Thyroid gland (tissue), 4 donors: ENCODE measurements at regions not wholly inside any gene's neighbourhood (a gene's known extent, or its start where the extent isn't known, plus 50 kb on each side); places are given as distances from the start of the nearest gene placed in this dataset.

Experiments
- CTCF ChIP-seq, 6 experiments: fragments of 200-600 bp in 3 of 6; fragments of 450-650 bp in 3 of 6; sonication (generic) in 3 of 6; IDR thresholded peaks; one replicate each; pipeline ENCODE4 v1.5.1; 2016 to 2019; ENCODE audit warnings: antibody characterized with exemption in 6 of 6, mild to moderate bottlenecking in 2 of 6, inconsistent platforms in 1 of 6, moderate library complexity in 1 of 6
- POLR2A ChIP-seq, 2 donors: fragments of 450-650 bp; IDR thresholded peaks; one replicate each; pipeline ENCODE4 v1.6.1; 2017; ENCODE audit warnings: antibody characterized with exemption in 2 of 2, mild to moderate bottlenecking in 2 of 2, moderate library complexity in 1 of 2

- TF ChIP-seq CTCF (IDR thresholded peaks at IDR 0.05) = no peak
- no peak for TF ChIP-seq POLR2A (IDR thresholded peaks at IDR 0.05)
Observed at GRCh38 chr13:18959996-18960395, 221.6 kb downstream of the TUBA3C start.
